HG02588 (cell line): ENCODE measurements at regions not wholly inside any gene's neighbourhood (a gene's known extent, or its start where the extent isn't known, plus 50 kb on each side); places are given as distances from the start of the nearest gene placed in this dataset.

Source experiments
- ATAC-seq: cut with Tn5 transposase; IDR thresholded peaks from one replicate; pipeline ENCODE4 v1.9.1; 2021; ENCODE audit warnings: mild to moderate bottlenecking, moderate library complexity; ENCODE audit not compliant: unreplicated experiment

- ATAC-seq = no peak
Observed at GRCh38 chr16:85369741-85370528, 243.2 kb upstream of the GSE1 start.

DNA sequence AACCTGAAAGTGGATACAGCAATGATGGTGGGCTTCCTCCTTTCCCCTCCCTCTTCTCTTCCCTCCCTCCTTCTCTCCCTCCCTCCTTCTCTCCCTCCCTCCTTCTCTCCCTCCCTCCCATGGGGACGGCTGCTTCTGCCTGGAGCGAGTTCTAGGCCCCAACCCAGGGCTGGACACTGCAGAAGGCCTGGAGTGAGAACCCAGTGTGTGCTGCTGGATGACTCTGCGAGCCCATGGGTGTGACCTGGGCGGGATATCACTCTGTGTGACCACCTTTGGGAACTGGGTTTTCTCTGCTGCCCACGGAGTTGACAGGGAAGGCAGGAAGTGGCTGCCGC lies 242.6 kb upstream of the GSE1 start:
- ATAC-seq = no peak

- no peak for ATAC-seq
Observed at GRCh38 chr16:85370881-85371651, 242.1 kb upstream of the GSE1 start.

GRCh38 chr16:85371948-85372347 lies 241.2 kb upstream of the GSE1 start:
- ATAC-seq = no peak

DNA sequence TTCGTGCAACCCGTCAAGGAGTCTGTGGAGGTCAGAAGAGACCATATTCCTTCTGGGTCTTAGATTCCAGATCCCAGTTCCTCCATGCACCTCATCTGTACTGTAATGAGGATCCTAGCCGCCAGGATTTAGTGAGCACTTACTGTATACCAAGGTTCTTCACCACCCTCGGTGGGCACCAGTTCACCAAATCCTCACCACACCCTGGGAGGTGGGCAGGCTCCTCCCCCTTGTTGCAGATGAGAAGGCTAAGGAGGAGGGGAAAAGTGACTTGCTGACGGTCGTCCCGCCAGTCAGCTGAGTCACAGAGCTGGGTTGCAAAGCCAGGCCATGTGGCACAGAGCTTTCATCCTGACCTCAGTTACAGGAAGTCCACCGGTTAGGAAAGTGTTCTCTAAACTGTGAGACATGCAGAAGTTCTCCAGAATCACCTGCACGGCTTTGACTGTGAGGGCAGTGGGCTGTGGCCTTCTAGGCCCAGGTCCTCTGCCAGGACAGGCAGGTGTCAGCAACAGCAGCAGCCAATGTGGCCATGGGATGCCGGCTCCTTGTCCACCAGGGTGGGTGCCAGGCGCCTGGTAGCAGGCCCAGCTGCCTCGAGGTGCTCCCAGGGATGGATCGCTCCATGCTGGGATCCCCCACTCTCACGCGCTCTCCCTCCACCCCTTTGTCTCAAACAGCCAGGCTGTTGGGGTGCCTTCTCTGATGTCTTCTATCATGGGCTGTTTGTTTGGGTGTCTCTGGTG lies 240.3 kb upstream of the GSE1 start:
- no peak for ATAC-seq

- ATAC-seq = no peak
Observed at GRCh38 chr16:85373741-85374570, 239.2 kb upstream of the GSE1 start.

DNA sequence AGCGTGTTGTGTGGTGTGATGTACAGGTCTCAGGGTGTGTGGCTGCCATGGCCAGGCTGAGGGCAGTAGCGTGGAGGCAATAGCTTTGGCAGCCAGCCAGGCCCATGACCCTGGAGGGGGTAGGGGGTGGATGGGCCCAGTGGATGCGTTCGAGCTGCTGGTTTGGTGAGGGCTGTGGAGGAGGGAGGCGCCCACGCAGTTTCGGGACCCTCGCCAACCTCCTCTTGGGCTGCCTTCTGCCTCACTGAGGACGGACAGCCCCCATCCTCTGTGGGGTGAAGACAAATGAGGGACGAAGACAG lies 238.6 kb upstream of the GSE1 start:
- ATAC-seq = no peak

- ATAC-seq = no peak
Observed at GRCh38 chr16:85375282-85375681, 237.8 kb upstream of the GSE1 start.

DNA sequence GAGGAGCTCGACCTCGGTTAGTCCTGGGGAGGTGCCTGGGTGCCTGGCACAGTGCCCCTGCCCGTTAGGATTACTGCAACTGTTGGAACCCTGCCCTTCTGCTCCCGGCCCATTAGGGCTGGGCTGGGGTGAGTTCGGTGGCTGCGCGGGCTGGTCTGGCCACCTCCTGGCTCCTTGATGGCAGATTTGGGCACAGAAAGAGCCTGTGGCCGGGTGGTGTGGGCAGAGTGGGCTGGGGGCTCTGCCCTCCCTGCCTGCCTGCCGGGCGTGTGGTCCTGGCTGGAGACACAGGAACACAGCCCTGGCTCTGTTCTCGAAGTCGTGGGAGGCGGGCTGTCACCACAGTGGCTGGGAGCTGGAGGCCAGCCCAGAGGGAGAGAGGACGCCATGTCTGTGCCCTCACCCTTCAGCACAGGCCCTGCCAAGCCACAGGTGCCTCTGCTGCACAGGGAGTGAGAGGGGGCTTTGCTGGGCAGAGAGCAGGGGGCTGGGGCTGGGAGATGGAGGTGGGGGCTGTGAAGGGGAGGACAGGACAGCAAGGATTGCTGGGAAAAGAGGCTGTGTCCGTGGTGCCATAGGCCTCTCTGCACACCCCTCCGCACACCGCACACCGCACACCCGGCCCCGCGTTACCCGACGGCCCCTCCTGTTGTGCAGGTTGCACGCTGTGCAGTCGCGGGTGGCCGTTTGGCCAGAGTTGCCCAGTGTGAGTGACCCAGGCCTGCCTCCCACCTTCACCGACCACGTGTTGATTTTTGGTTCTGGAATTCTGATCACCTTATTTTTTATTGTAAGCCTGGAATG lies 236.6 kb upstream of the GSE1 start:
- no peak for ATAC-seq

DNA sequence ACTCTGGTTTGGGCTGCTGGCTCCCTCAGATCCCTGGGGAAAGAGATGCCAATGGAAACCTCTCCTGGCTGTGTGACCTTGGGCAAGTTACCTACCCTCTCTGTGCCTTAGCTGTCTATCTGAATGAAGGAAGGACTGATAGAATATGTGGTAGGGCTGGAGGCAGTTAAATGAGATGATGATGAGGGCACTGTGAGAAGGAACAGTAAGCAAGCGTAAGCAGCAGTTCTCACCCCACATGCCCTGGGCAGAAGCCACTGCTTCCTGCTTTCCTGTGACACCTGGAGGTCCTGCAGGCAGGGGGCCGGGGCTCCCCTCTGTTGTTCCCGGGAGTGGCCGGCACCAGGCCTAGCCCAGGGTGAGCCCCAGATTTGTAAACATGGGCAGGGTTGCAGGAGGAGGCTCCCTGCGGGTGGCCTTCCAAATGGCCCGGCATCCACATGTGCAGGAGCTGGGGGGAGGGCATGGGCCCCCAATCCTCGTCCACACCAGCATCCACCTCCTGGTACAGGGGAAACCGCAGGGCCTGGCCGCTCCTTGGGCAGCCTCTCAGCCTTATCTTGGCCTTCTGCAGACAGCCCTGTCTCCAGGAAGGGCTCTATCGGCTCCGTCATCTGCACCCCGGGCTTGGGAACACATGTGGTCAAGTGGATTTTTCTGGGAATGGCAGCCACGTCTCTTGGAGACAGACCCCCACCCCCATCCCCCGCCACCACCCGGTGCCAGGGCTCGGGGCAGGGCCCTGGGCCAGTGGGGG lies 235.6 kb upstream of the GSE1 start:
- ATAC-seq = no peak

DNA sequence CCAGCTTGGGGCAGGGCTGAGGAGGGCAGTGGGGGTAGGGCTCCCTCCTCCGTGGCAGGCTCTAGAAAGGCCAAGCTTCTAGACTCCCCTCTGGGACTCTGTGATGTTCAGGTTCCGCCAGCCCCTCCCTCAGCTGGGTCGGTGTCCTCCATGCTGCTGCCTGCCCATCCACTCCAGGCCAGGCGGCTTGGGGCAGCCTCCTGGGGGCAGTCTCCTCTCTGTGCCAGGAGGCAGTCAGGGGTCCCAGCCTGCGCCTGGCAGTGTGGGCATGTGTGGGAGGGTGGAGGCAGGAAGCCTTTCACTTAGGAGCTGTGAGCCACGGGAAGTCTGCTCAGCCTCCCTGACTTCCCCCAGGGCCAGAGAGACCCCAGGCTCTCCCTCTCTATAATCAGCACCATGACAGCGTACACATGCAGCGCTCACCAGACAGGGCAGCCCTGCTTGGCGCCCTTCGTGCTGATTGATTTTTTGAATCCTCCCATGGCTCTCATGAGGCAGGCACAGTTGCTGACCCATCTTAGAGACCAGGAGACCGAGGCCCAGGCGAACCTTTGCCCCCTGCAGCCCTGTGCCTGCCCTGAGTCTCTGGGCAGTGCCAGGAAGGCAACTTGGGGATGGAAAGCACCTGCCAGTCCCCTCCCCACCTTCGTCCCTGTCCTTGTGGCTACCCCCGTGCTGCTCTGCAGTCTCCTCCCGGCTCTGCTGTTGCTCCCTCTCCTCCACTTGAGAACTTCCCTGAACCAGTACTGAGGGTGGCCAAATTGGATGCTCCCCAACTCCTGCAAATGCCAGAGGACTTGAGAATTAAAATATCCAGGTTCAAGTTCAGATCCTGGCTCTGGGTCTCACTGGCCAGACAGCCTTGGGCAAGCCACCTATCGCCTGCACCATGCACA lies 234.7 kb upstream of the GSE1 start:
- no peak for ATAC-seq

DNA sequence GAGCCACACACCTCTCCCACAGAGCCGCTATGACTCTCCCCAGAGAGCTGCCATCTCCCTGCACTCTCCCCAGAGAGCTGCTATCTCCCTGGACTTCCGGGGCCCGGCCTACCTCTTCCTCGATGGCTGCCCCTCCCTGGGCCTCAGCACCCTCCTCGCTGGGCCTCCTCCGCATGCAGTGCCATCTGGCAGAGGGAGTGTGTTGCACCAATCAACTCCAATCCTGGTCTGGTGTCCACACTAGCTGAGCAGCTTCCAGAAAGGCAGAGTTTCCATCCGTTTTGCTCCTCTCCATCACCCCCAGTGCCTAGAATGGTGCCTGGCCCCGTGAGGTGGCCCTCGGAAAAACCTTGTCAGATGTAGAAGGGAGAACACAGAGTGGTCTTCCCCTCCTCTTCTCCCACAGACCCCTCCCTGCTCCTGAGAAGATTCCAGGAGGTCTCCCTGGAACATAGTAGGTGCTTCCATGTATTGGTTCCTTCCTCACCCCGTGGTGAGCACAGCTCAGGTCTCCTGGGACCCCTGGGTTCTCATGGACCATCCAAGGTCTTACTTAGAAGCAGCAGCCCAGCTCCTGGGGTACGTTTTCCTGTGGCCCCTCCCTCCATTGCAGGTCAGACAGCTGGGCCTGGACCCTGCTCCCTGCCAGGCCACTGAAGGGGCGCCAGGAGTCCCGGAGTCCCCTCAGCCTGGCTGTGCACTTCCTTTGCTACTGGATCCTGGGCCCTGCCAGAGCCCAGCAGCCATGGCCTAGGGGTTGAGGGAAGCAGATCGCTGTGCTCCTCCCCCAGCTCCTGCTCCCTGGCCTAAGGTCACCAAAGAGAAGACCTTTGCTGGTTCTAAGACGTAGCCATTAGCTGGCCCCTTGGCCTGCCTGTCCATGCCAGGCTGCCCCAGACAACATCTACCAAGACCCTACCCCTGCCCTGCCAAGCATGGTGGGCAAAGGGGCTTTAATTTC lies 233.8 kb upstream of the GSE1 start:
- ATAC-seq = no peak

DNA sequence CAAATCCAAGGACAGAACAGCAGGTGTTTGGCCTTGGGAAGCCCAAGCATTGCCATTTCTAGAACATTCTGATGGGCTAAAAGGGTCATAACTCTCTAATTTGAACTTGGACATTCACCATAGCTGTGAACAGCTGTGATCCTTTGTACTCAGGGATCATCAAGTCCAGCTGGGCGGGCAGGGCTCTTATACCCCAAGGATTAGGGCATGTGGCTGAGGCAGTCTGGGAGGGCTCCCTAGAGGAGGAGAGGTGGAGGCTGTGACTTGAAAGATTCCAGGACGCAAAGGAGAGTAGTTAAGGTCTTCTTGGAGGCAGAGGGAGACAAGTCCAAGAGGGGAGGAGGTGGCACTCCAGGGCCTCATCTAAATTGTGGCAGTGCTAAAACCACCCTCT lies 233.1 kb upstream of the GSE1 start:
- ATAC-seq = no peak

- no peak for ATAC-seq
Observed at GRCh38 chr16:85380905-85381737, 232.0 kb upstream of the GSE1 start.

DNA sequence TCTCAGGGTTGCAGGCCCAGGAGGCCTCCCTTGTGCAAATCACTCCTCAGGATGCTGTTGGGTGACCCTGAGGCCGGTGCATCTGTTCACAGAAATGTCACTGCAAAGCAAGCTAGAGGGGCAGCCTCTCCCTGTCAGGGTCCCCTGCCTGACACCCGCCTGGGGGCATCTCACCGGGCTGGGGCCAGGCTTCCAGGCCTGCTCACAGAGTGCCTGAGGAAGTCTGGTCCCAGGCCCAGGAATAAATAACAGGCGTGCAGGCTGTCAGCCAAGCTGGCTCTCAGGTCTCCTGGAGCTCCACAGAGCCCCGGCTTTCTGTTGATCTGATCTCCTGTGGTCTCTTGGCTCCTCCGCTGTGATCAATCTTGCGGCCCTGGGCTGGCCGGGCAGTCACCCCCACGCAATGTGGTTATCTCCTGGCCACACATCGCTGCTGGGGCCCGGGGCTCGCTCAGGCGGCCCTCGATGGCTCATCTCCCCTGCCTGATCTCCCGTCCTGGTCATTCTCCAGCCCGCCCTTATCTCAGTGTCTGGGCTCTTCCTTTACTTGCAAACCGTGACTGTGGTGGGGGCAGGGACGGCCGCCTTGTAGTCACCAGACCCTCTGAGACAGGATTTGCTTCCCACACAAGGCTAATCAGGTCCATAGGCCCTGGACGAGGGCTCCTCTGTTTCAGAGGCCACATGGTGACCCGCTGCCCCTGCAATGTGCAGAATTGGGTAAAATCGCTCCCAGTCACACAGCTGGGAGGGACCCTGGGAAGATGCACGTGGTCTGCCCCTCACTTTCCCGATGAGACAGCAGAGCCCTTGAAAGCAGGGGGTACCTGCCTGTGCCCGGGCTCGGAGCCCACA lies 231.2 kb upstream of the GSE1 start:
- no peak for ATAC-seq

DNA sequence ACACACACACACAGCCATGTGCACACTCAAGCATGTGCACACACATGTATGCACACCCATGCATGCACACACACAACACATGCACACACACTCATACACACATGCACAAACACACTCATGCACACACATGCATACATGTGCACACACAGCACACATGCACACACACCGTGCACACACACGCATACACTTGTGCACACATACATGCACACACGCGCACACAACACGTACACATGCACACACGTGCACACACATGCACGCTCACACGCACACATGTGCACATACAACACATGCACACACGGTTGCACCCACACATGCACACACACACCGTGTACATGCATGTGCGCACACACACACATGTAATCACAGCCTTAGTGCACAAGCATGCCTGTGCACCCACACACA lies 230.4 kb upstream of the GSE1 start:
- ATAC-seq = no peak
